HG03565 (cell line): ENCODE measurements at regions not wholly inside any gene's neighbourhood (a gene's known extent, or its start where the extent isn't known, plus 50 kb on each side); places are given as distances from the start of the nearest gene placed in this dataset.
"Not testable (repeated sequence)": the region's sequence is repeated elsewhere in the genome, so short reads cannot be mapped to it uniquely, and the experiment has no call there.

Source experiments
- ATAC-seq: cut with Tn5 transposase; IDR thresholded peaks from one replicate; pipeline ENCODE4 v1.9.1; 2021; ENCODE audit warnings: mild to moderate bottlenecking, moderate library complexity; ENCODE audit not compliant: unreplicated experiment

DNA sequence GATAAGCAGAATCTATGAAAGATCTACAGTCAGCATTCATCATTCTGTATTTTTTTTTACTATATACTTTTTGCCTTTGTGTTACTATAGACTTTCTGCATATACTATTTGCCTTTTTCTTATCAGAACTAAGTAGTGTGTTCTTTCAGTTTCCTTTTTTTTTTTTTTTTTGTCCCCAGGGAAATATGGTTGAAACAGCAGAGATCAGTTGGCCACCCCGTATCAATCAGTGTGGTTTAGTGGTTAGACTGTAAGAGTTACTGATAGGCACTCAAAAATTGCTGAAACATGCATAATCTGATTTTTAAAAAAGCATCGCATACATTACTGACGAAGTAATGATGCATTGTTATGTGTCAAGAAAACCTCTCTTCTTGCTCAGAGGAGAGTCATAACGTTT lies 990.8 kb upstream of the EDIL3 start:
- ATAC-seq = no peak

GRCh38 chr5:85388770-85389169 lies 1004.1 kb upstream of the EDIL3 start:
- no peak for ATAC-seq

DNA sequence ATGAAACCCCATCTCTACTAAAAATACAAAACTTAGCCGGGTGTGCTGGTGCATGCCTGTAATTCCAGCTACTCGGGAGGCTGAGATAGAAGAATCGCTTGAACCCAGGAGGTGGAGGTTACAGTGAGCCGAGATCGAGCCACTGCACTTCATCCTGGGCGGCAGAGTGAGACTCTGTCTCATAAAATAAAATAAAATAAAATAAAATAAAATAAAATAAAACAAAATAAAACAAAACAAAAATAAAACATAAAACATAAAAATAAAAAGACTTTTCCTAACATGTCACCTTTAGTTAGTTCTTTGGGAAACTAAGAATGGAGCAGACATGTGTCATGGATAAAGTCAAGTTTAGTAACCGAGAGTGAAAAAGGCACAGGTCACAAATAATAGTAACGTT lies 1007.6 kb upstream of the EDIL3 start:
- not testable (repeated sequence) for ATAC-seq

GRCh38 chr5:85395526-85395925 lies 1010.8 kb upstream of the EDIL3 start:
- ATAC-seq = no peak

GRCh38 chr5:85397451-85397850 lies 1012.8 kb upstream of the EDIL3 start:
- no peak for ATAC-seq

DNA sequence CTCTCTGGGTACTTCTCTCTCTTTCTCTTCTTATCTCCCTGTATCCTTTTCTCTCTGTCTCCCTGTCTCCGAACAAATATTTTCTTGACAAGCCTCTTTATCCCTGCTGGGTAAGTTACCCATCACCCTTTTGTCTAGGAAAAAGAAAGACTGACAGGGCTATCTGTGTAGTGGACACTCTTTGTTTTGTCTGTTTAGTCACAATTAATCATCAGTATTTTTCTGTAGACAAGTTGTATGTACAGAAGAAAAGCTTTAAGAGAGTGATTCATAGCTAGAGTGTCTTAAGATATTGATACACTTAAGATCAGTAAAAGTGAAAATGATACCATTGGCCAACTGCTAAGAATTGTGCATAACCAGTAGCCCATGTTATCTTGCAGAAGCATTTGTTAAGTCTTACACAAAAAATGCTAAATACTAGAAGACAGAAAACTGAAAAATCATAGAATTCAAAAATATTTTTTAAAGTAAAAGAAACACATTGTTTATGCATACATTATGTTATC lies 1043.8 kb upstream of the EDIL3 start:
- ATAC-seq = no peak

DNA sequence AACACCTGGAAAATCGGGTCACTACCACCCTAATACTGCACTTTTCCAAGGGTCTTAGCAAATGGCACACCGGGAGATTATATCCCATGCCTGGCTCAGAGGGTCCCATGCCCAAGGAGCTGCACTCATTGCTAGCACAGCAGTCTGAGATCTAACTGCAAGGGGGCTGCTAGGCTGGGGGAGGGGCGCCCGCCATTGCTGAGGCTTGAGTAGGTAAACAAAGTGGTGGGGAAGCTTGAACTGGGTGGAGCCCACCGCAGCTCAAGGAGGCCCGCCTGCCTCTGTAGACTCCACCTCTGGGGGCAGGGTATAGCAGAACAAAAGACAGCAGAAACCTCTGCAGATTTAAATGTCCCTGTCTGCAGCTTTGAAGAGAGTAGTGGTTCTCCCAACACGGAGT lies 1047.0 kb upstream of the EDIL3 start:
- not testable (repeated sequence) for ATAC-seq

GRCh38 chr5:85441156-85441555 lies 1056.5 kb upstream of the EDIL3 start:
- no peak for ATAC-seq

GRCh38 chr5:85441853-85442252 lies 1057.2 kb upstream of the EDIL3 start:
- ATAC-seq = no peak

GRCh38 chr5:85452322-85453025 lies 1067.8 kb upstream of the EDIL3 start:
- ATAC-seq = peak; percentile 38

- ATAC-seq = no peak
Observed at GRCh38 chr5:85453026-85453349, 1068.3 kb upstream of the EDIL3 start.

DNA sequence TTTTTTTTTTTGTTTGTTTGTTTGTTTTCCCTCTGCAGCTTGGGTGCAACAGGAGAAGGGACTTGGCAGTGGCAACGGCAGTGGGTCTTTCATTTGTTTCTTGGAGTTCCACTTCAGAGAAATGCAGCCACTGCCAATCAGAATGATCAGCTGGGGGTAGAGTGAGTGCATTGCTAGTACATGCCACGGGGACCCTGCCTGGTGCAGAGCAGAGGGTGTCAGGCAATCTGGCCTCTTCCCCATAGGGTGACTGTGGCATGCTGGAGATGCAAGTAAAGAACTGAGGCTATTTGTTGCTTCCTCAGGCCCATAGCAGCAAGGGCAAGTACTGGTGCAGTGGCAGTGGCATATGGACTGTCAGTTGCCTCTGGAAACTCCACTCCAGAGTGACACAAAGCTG lies 1073.6 kb upstream of the EDIL3 start:
- ATAC-seq = no peak

DNA sequence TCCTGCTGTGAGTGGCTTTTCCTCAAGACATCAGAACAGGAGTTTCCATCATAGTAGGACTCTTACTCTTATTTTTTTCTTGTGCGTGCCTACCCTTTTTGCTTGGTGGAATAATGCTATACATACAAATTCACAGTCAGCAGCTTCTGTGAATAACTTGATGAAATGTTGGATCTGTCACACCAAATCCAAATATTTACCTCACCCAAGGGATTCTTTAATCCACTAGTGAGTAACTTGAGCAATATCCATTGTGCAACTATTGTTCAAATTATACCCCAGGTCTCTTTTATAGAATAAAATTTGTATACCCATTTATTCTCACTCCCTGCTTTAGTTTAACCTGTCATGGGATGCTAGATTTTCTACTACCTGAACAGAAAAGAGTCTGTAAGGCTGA lies 1078.3 kb upstream of the EDIL3 start:
- no peak for ATAC-seq

- ATAC-seq = no peak
Observed at GRCh38 chr5:85466423-85466822, 1081.7 kb upstream of the EDIL3 start.

DNA sequence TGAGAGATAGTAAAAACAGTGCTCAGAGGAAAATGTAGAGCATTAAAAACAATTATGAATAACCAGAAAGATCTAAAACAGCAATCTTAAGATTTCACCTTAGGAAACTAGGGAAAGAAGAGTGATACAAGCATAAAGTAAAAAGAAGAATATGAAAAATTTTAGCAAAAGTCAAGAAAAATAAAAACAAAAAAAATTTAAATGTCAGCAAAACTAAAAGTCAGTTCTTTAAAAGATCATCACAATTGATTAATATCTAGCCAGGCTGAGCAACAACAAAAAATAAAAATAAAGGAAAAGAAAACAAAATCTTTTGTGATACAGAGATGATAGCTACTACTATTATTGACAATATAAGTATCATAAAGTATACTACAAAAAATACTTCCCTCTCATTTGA lies 1088.1 kb upstream of the EDIL3 start:
- ATAC-seq = no peak

DNA sequence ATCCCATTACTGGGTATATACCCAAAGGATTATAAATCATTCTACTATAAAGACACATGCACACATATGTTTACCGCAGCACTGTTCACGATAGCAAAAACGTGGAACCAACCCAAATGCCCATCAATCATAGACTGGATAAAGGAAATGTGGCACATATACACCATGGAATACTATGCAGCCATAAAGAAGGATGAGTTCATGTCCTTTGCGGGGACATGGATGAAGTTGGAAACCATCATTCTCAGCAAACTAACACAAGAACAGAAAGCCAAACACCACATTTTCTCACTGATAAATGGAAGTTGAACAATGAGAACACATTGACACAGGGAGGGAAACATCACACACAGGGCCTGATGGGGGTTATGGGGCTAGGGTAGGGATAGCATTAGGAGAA lies 1090.5 kb upstream of the EDIL3 start:
- not testable (repeated sequence) for ATAC-seq

GRCh38 chr5:85476617-85477016 lies 1091.9 kb upstream of the EDIL3 start:
- no peak for ATAC-seq

DNA sequence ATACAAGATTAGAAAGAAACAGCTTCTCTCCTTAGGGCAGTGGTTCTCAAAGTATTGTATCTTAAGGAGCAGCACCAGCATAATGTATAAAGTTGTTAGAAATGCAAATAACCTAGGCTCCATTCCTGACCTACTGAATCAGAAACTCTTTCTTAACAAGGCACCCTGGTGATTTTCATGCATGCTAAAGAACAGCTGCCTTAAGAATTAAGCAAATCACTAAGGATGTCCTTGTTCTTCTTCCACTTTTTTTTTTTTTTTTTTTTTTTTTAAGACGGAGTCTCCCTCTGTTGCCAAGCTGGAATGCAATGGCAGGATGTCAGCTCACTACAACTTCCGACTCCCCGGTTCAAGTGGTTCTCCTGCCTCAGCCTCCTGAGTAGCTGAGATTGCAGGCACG lies 1095.2 kb upstream of the EDIL3 start:
- ATAC-seq = no peak

- ATAC-seq = no peak
Observed at GRCh38 chr5:85484982-85485574, 1100.4 kb upstream of the EDIL3 start.

DNA sequence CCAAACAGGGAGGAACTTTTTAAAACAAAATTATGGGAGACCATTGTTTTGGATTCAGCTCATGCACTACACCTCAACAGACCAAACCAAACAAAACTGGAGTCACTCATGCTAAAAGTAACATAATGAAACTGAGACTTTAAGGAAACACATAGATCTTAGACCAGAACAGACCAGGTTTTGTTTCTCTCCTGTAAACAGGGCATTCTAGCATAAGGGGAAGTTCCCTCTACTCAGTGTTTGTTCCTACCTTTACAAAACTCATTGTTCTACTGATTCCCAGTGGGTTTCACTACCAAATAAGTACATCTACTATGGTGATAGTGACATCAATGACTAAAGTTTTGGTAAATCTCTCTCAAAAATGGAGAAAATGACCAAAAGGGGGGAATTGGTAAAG lies 1103.6 kb upstream of the EDIL3 start:
- no peak for ATAC-seq

- ATAC-seq = no peak
Observed at GRCh38 chr5:85500869-85501268, 1116.2 kb upstream of the EDIL3 start.

DNA sequence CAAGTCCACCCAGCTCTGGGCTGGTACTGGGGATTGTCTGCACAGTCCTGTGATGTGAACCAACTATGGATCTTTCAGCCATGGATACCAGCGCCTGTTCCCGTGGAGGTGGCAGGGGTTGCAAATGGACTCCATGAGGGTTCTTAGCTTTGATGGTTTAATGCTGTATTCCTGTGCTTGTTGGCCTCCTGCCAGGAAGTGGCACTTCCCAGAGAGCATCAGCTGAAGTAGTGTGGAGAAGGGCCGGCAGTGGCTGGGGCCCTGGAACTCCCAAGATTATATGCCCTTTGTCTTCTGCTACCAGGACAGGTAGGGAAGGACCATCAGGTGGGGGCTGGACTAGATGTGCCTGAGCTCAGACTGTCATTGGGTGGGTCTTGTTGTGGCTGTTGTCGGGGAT lies 1104.8 kb upstream of the COX7C start:
- no peak for ATAC-seq

GRCh38 chr5:85515588-85515987 lies 1102.2 kb upstream of the COX7C start:
- no peak for ATAC-seq
